CD4-positive, alpha-beta T cell treated with Interleukin-17A for 1 hour (primary cell): ENCODE measurements at regions not wholly inside any gene's neighbourhood (a gene's known extent, or its start where the extent isn't known, plus 50 kb on each side); places are given as distances from the start of the nearest gene placed in this dataset.
"Not testable (repeated sequence)": the region's sequence is repeated elsewhere in the genome, so short reads cannot be mapped to it uniquely, and the experiment has no call there.

Experiments used
- DNase-seq: peaks from one replicate; pipeline ENCODE4 v3.0.0-alpha.2; 2020

- no peak for DNase-seq
Measured at GRCh38 chr2:192536922-192537624, 342.3 kb upstream of the TMEFF2 start.

GRCh38 chr2:192535956-192536921 is 341.5 kb upstream of the TMEFF2 start:
- no peak for DNase-seq

DNA sequence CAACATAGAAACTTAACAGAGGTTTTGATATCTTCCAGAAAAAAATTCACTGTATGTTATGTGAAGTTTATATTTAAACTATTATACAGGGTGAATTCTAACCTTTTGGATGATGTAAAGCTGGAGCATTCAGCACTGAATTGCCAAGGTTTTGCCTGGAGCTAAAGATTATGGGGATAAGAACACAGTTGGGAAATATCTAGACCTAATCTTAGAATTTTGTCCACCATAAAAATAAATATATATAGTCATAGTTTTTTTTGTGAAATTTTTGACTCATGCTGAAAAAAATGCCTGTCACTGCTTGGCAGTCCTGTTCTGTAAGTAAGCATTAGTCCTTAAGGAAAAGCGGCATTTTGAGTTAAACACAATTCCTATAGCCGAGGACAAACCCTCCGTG is 339.3 kb upstream of the TMEFF2 start:
- DNase-seq: no peak

- DNase-seq: not testable (repeated sequence)
Measured at GRCh38 chr2:192524642-192525251, 330.0 kb upstream of the TMEFF2 start.

GRCh38 chr2:192524214-192524613 is 329.5 kb upstream of the TMEFF2 start:
- not testable (repeated sequence) for DNase-seq

DNA sequence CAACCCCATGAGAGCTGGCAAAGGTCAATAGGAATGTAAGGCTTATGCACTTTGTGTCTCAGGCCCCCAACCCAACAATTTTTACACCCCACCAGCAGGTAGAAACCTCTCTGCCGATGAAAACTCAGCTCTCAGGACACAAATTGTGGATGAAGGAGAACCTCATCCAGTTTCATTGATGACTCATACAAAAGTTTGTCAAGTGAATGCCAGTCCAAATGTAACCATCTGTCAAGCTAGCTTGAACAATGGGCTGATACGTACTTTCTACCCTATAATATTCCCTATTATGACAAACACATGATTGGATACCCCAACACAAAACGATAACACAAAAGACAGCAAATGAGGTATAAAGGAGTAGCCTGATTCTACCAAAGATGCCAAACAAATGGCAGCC is 321.2 kb upstream of the TMEFF2 start:
- DNase-seq: no peak

DNA sequence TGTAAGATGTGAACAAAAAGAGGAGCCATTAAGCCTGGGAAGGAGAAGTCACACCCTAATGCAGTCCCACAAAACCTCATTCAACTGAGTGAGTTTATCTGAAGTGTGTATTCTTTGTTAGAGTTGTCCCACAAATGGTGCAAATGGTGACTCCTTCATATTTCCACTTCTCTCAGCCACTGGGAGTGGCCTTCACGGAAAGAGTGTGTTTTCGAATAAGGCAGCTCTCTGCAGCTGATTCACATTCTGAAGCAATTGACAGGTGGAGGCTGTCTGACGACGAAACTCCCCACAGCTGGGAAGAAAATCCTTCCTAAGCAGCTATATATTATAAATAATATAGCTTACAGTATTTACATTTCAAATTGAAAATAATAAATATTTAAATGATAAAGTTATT is 318.8 kb upstream of the TMEFF2 start:
- DNase-seq: no peak

GRCh38 chr2:192507836-192508450 is 313.2 kb upstream of the TMEFF2 start:
- not testable (repeated sequence) for DNase-seq

- DNase-seq: no peak
Measured at GRCh38 chr2:192500550-192501200, 305.9 kb upstream of the TMEFF2 start.

GRCh38 chr2:192499476-192499875 is 304.7 kb upstream of the TMEFF2 start:
- DNase-seq: no peak

GRCh38 chr2:192498747-192499146 is 304.0 kb upstream of the TMEFF2 start:
- no peak for DNase-seq

DNA sequence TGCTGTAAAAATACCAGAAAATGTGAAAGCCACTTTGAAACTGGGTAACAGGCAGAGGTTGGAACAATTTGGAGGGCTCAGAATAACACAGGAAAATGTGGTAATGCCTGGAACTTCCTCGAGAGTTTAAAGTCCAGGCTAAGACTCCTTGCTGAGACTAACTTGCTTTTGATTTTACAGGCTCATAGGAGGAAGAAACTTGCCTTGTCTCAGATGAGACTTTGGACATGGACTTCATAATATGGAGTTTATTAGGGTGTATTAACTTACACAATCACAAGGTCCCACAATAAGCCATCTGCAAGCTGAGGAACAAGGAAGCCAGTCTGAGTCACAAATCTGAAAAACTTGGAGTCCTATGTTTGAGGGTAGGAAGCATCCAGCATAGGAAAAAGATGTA is 293.4 kb upstream of the TMEFF2 start:
- not testable (repeated sequence) for DNase-seq

DNA sequence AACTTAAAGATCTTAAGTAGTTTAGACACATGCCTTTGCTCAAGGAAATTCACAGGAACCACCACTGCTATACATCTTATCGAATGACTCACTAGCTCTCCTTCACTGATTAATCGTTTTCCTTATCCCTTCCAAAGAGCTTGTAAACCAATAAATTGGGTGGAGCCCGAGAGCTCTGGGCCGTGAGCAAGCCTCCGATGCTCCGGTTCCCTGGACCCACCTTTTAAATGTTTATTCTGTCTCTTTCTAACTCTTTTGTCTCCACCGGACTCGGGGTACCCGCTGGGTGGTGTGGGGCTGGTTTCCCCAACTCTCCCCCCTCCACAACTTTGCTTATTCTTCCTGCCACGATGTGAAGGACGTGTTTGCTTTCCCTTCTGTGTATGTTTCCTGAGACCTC is 292.9 kb upstream of the TMEFF2 start:
- no peak for DNase-seq

DNA sequence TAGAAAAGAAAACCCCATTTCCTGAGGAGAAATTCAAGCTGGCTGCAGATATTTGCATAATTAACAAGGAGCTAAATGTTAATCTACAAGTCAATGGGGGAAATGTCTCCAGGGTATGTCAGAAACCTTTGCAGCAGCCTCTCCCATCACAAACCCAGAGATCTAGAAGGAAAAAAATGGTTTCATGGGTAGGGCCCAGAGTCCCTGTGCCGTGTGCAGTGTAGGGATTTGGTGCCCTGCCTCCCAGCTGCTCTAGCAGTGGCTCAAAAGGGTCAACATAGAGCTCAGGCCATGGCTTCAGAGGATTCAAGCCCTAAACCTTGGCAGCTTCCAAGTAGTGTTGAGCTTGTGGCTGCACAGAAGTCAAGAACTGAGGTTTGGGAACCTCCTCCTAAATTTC is 290.2 kb upstream of the TMEFF2 start:
- DNase-seq: no peak

- no peak for DNase-seq
Measured at GRCh38 chr2:192480984-192481383, 286.3 kb upstream of the TMEFF2 start.

DNA sequence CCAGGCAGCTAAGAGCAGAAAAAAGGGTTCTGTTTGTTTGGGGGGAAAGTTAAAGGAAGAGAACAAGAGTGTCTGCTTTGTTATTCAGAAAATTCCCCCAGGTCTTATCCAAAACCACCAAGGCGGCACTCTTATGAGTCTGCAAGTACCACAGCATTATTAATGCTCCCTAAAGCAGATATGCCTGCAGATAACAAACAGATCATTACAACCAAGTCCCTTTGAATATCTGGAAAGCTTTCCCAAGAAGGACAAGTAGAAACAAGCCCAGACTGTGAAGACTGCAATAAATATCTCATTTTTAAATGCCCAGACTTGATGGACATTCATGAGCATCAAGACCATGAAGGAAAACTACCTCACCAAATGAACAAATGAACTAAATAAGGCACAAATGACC is 278.6 kb upstream of the TMEFF2 start:
- no peak for DNase-seq

DNA sequence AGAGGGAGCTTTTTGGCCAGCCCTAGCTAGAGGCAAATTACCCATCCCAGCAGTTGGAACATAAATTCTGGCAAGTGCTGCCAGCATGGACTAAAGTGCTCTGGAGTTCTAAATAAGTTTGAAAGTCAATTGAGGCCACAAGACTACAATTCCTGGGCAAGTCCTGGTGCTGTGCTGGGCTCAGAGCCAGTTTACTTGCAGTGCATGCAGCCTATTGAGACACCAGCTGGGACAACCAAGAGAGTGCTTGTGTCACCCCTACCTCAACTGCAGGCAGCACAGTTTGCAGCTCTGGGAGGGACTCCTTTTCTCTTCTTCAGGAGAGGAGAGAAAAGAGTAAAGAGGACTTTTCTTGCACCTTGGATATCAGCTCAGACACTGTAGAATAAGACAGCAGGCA is 277.2 kb upstream of the TMEFF2 start:
- no peak for DNase-seq

DNA sequence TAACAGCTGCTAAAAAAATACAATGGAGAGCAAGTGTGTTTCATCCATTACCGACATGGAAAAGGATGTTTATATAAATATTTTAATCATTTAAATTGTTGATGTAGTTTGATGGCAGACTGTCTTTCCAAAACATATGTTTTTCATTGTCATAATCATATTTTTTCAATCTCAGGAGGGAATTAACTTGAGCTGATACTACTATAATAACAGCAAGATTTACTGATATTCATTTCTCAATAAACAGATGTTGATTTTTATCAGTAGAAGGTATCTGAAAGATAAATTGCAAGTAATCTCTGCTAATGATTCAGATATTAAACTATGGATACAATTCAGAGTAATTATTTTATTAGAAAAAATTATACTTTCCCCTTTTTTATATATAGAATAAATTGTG is 274.9 kb upstream of the TMEFF2 start:
- no peak for DNase-seq

GRCh38 chr2:192467953-192468660 is 273.4 kb upstream of the TMEFF2 start:
- DNase-seq: no peak

DNA sequence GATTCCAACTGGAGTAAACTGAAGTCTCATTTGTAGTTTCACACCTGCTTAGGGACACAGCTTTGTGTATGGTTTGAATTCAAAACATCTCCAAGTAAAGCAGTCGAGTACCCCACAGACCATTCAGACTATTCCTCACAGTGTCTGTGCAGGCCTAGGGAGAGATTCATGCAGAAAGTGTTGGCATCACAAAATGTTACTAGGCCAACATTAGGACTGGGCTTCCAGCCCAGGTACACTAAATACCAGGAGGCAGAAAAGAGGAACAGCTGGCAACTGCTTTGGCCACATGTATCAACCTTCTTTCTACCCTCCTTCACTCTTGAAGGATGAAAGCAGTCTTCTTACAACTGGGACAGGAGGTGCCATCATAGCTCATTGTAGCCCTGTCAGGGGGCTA is 270.4 kb upstream of the TMEFF2 start:
- DNase-seq: no peak

DNA sequence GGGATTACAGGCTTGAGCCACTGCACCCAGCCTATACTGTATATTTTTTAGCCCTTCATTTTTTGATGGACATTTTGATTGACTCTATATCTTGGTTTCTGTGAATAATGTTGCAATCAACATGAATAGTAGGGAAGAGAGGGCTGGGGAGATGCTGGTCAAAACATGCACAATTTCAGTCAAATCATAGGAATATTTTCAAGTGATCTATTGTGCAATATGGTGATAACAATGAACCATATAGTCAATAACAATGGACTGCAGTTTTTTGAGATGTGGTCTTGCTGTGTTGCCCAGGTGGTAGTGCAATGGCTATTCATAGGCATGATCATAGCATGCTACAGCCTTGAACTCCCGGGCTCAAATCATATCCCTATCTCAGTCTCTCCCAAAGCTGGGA is 264.7 kb upstream of the TMEFF2 start:
- no peak for DNase-seq

DNA sequence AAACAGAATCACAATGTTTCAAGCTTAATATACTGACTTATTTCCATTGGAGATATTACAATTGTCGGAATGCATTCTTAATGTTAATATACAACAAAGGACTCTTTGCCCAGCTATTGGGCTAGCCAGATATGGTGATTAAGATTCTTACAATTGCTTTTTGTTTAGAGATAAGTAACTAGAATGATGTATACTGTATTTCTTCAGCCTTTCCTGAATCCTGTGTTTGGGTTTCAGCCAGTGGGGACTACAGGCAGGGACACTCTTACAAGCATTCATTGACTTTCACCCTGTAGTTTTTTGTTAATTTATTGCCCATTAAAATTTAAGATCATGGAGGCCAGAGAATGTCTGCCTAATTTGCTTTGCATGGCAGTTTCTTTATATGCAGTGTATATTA is 254.1 kb upstream of the TMEFF2 start:
- DNase-seq: no peak
